ENCODE measurements at regions not wholly inside any gene's neighbourhood (a gene's known extent, or its start where the extent isn't known, plus 50 kb on each side); places are given as distances from the start of the nearest gene placed in this dataset.

DNA sequence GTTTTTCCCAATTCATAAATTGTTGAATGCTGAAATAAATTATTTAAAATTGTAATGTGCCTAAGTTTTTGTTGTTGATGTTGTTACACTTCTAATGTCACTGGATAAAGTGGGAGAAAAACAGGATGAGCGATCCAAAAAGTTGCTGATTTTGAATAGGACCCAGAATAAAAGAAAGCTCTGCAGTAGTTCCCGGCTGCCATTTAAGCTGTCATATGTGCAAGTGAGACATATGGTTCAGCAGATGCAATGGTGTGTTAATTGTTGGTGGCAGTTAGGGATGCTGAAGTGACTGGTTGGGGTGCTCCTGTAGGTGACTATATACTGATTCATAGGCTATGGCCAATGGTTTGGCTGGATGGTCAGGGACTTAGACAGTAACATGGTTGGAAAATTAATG, 1517.4 kb upstream of the LRRTM3 start:
- no peak for TF ChIP-seq POLR2A (IDR thresholded peaks at IDR 0.05)
- no peak for TF ChIP-seq POLR2AphosphoS5 (IDR thresholded peaks at IDR 0.05)
- TF ChIP-seq, protein P1, sequence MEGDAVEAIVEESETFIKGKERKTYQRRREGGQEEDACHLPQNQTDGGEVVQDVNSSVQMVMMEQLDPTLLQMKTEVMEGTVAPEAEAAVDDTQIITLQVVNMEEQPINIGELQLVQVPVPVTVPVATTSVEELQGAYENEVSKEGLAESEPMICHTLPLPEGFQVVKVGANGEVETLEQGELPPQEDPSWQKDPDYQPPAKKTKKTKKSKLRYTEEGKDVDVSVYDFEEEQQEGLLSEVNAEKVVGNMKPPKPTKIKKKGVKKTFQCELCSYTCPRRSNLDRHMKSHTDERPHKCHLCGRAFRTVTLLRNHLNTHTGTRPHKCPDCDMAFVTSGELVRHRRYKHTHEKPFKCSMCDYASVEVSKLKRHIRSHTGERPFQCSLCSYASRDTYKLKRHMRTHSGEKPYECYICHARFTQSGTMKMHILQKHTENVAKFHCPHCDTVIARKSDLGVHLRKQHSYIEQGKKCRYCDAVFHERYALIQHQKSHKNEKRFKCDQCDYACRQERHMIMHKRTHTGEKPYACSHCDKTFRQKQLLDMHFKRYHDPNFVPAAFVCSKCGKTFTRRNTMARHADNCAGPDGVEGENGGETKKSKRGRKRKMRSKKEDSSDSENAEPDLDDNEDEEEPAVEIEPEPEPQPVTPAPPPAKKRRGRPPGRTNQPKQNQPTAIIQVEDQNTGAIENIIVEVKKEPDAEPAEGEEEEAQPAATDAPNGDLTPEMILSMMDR (IDR thresholded peaks at IDR 0.05) = no peak
